Peyer's patch (tissue), 4 donors: ENCODE measurements at regions not wholly inside any gene's neighbourhood (a gene's known extent, or its start where the extent isn't known, plus 50 kb on each side); places are given as distances from the start of the nearest gene placed in this dataset.

Experiments used
- DNase-seq, 3 donors: peaks; one replicate each; pipeline ENCODE4 v3.0.0-alpha.2; 2017 to 2019
- H3K27ac ChIP-seq, 4 donors: fragments of 200-600 bp; sonication (generic); one replicate each; pipeline ENCODE4 v1.5.1; 2016 to 2019
- H3K27me3 ChIP-seq, 2 donors: fragments of 200-600 bp; sonication (generic); one replicate each; pipeline ENCODE4 v1.5.1; 2019
- H3K36me3 ChIP-seq, 3 donors: fragments of 200-600 bp; sonication (generic); one replicate each; pipeline ENCODE4 v1.5.1; 2016 to 2019
- H3K4me1 ChIP-seq, 4 donors: fragments of 200-600 bp; sonication (generic); one replicate each; pipeline ENCODE4 v1.5.1; 2016 to 2019
- H3K4me3 ChIP-seq, 4 donors: fragments of 200-600 bp; sonication (generic); 1 replicate in 3 of 4; 2 replicates in 1 of 4; pipeline ENCODE4 v1.5.1; 2016 to 2019; ENCODE audit warnings: mild to moderate bottlenecking in 1 of 4
- H3K9me3 ChIP-seq, 4 donors: fragments of 200-600 bp; sonication (generic); one replicate each; pipeline ENCODE4 v1.5.1; 2016 to 2019; ENCODE audit warnings: mild to moderate bottlenecking in 1 of 4
- CTCF ChIP-seq, 6 experiments: fragments of 450-650 bp in 4 of 6; fragments of 200-600 bp in 2 of 6; sonication (generic) in 1 of 6; IDR thresholded peaks; one replicate each; pipeline ENCODE4 v1.5.1; 2017 to 2019; ENCODE audit warnings: antibody characterized with exemption in 6 of 6, mild to moderate bottlenecking in 3 of 6, moderate library complexity in 1 of 6
- POLR2A ChIP-seq, 2 donors: fragments of 450-650 bp; IDR thresholded peaks; one replicate each; pipeline ENCODE4 v1.5.1; 2017; ENCODE audit warnings: antibody characterized with exemption in 2 of 2, mild to moderate bottlenecking in 2 of 2, moderate library complexity in 2 of 2

- Histone ChIP-seq H3K4me3 (no peak overlapping the region), H3K27me3 (no peaks in the 10 kb centered on the region), H3K4me1 (no peaks in the 10 kb centered on the region), H3K9me3 (no peaks in the 10 kb centered on the region), H3K27ac (no peak overlapping the region), H3K36me3 (no peaks in the 10 kb centered on the region)
- TF ChIP-seq CTCF (IDR thresholded peaks at IDR 0.05) (no peak), POLR2A (IDR thresholded peaks at IDR 0.05) (no peak)
- DNase-seq = no peak
These were observed 119.5 kb upstream of the PMEPA1 start for GRCh38 chr20:57829336-57829735.

DNA sequence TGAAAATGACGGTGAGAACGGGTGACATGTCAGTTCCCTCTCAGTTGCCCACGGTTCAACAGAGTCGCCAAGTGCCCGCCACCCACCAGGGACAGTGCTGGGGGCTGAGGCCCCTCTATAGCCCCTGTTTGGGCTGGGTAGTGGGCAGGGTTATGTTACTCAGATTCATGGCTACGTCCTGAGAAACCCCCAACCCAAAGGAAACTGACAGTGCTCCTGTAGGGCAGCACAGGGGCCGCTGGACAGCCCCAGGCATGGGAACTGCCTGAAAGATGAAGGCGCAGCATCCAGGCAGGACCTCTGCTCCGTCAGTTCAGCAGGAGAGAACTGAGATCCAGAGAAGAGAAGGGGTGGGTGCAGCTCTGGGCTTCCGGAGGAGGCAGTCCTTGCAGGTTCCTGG lies 118.9 kb upstream of the PMEPA1 start:
- Histone ChIP-seq H3K9me3 (no peaks in the 10 kb centered on the region), H3K27ac (no peak overlapping the region), H3K36me3 (no peaks in the 10 kb centered on the region), H3K4me1 (no peaks in the 10 kb centered on the region), H3K4me3 (no peak overlapping the region), H3K27me3 (no peaks in the 10 kb centered on the region)
- peak in 1 of 3 donors; percentile 26 for DNase-seq
- TF ChIP-seq POLR2A (IDR thresholded peaks at IDR 0.05) (no peak), CTCF (IDR thresholded peaks at IDR 0.05) (no peak)

- no peak overlapping the region for H3K4me3 ChIP-seq
These were observed 117.0 kb upstream of the PMEPA1 start for GRCh38 chr20:57826666-57827287.

DNA sequence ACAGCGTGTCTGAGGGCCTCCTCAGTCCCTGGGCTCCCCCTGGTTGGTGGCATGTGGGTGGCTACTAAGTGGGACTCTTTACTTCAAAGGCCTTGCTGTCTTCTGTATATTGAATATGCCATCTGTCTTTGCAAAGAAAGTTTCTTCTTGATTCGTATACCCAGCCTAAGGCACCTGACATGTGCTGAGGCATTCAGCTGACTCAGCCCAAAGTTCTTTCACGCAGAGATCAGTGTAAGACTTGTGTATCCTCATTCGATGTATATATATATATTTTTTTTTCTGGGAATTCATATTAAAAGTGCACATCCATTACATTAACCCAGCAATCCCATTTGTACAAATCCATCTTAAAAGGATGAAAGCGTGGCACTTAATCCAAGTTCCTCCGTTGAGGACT lies 115.1 kb upstream of the PMEPA1 start:
- Histone ChIP-seq H3K4me1 (no peaks in the 10 kb centered on the region), H3K27me3 (no peaks in the 10 kb centered on the region), H3K36me3 (no peaks in the 10 kb centered on the region), H3K27ac (no peak overlapping the region), H3K4me3 (no peak overlapping the region), H3K9me3 (no peaks in the 10 kb centered on the region)
- TF ChIP-seq CTCF (IDR thresholded peaks at IDR 0.05) (no peak), POLR2A (IDR thresholded peaks at IDR 0.05) (no peak)
- DNase-seq = no peak

More at GRCh38 chr20:57826666-57827287, 117.0 kb upstream of the PMEPA1 start:
- TF ChIP-seq CTCF (IDR thresholded peaks at IDR 0.05) (no peak), POLR2A (IDR thresholded peaks at IDR 0.05) (no peak)
- H3K9me3 ChIP-seq = no peaks in the 10 kb centered on the region
- H3K27me3 ChIP-seq = no peaks in the 10 kb centered on the region
- no peak for DNase-seq
- H3K27ac ChIP-seq = no peak overlapping the region
- H3K36me3 ChIP-seq = no peaks in the 10 kb centered on the region
- H3K4me1 ChIP-seq = no peaks in the 10 kb centered on the region

DNA sequence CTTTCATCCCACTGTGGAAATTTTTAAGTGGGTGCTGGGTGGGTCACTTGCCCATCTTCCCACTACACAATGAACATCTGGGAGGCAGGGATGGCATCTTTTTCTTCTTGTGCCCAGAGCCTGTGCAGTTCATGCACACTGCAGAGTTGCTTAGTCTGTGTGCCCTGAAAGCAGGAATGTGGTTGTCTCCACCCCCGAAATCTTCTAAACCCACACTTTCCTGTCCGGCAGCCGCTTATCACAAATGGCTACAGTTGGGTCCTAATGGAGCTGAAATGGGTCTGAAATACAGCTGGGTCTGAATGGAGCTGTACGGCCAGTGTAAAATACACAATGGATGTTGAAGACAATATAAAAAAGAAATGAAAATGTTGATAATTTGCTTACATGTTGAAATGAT lies 112.1 kb upstream of the PMEPA1 start:
- DNase-seq = no peak
- no peak overlapping the region for H3K4me3 ChIP-seq
- TF ChIP-seq CTCF (IDR thresholded peaks at IDR 0.05) (no peak), POLR2A (IDR thresholded peaks at IDR 0.05) (no peak)
- H3K27me3 ChIP-seq = no peaks in the 10 kb centered on the region
- H3K4me1 ChIP-seq = no peaks in the 10 kb centered on the region
- H3K27ac ChIP-seq = no peak overlapping the region
- no peaks in the 10 kb centered on the region for H3K9me3 ChIP-seq
- H3K36me3 ChIP-seq = no peaks in the 10 kb centered on the region
